NB4 (cell line): ENCODE measurements at regions not wholly inside any gene's neighbourhood (a gene's known extent, or its start where the extent isn't known, plus 50 kb on each side); places are given as distances from the start of the nearest gene placed in this dataset.

Experiments
- CTCF ChIP-seq: IDR thresholded peaks from one replicate; pipeline ENCODE4 v1.5.1; 2012; ENCODE audit warnings: low read depth, low read length
- MYC ChIP-seq: IDR thresholded peaks from 2 replicates; pipeline ENCODE4 v1.6.1; 2011; ENCODE audit warnings: low read depth, low read length

- TF ChIP-seq CTCF (no peak), MYC (no peak)
Observed at GRCh38 chr10:117759266-117759665, 216.7 kb downstream of the EMX2 start.
